IMR-90 (cell line): ENCODE measurements at regions not wholly inside any gene's neighbourhood (a gene's known extent, or its start where the extent isn't known, plus 50 kb on each side); places are given as distances from the start of the nearest gene placed in this dataset.

Source experiments
- ATAC-seq: fragments of 200-7000 bp; cut with Tn5 transposase; 2 replicates; pipeline ENCODE4 v1.9.1; 2020; ENCODE audit warnings: low read depth, mild to moderate bottlenecking, moderate library complexity
- BruUV-seq: library from RNA; stranded (reverse); fragments of 400-500 nt; replicated peaks from 2 replicates; lab custom pipeline; 2021; lab: Mats Ljungman, UMichigan
- CTCF ChIA-PET: fragments of 300-600 bp; formaldehyde crosslinking; extraction: SDS; loops from one replicate; lab custom pipeline; 2021; ENCODE audit warnings: antibody characterized with exemption; lab: Yijun Ruan, JAX
- POLR2A ChIA-PET: fragments of 300-600 bp; sonication (Branson Sonifier 250); formaldehyde crosslinking; loops from one replicate; lab custom pipeline; 2022; ENCODE audit warnings: antibody characterized with exemption; ENCODE audit not compliant: unreplicated experiment; lab: Charles Lee
- DNase-seq: peaks from one replicate; pipeline ENCODE4 v3.0.0; 2013
- H2AFZ ChIP-seq: replicated peaks from 2 replicates; pipeline ENCODE3; 2013; ENCODE audit warnings: low read length, mild to moderate bottlenecking; ENCODE audit not compliant: poor library complexity
- H2AK5ac ChIP-seq: 2 replicates; pipeline ENCODE4 v1.6.1; 2013; ENCODE audit warnings: low read depth, low read length, inconsistent platforms
- H2AK9ac ChIP-seq: replicated peaks from 2 replicates; pipeline ENCODE3; 2013; ENCODE audit warnings: mild to moderate bottlenecking, low read depth, low read length, moderate library complexity; ENCODE audit not compliant: poor library complexity
- H2BK120ac ChIP-seq: 2 replicates; pipeline ENCODE4 v1.6.1; 2013; ENCODE audit warnings: low read depth, low read length, inconsistent platforms
- H2BK15ac ChIP-seq: 3 replicates; pipeline ENCODE4 v1.6.1; 2013; ENCODE audit warnings: low read depth, low read length, inconsistent platforms
- H2BK20ac ChIP-seq: 2 replicates; pipeline ENCODE4 v1.6.1; 2013; ENCODE audit warnings: low read depth, mild to moderate bottlenecking, inconsistent platforms, low read length, moderate library complexity
- H2BK5ac ChIP-seq: 2 replicates; pipeline ENCODE4 v1.6.1; 2013; ENCODE audit warnings: mild to moderate bottlenecking, low read depth, low read length, inconsistent platforms; ENCODE audit not compliant: poor library complexity, severe bottlenecking
- H3K14ac ChIP-seq: replicated peaks from 2 replicates; pipeline ENCODE4 v1.6.1; 2013; ENCODE audit warnings: low read depth, low read length, inconsistent platforms
- H3K18ac ChIP-seq: 2 replicates; pipeline ENCODE4 v1.6.1; 2013; ENCODE audit warnings: low read depth, low read length, control low read depth
- H3K23ac ChIP-seq: 2 replicates; pipeline ENCODE4 v1.6.1; 2013; ENCODE audit warnings: low read depth, low read length, inconsistent platforms
- H3K27ac ChIP-seq: 2 replicates; pipeline ENCODE4 v1.5.1; 2013; ENCODE audit warnings: mild to moderate bottlenecking, control low read depth, low read length; ENCODE audit not compliant: insufficient read depth
- H3K27me3 ChIP-seq: 2 replicates; pipeline ENCODE4 v1.6.1; 2013; ENCODE audit warnings: low read length; ENCODE audit not compliant: control insufficient read depth, insufficient read depth
- H3K36me3 ChIP-seq: 2 replicates; pipeline ENCODE4 v1.6.1; 2013; ENCODE audit warnings: low read length, mixed read lengths; ENCODE audit not compliant: control insufficient read depth, insufficient read depth
- H3K4ac ChIP-seq: 2 replicates; pipeline ENCODE4 v1.6.1; 2013; ENCODE audit warnings: low read depth, low read length, inconsistent platforms
- H3K4me1 ChIP-seq: 2 replicates; pipeline ENCODE4 v1.6.1; 2013; ENCODE audit warnings: low read length, mixed read lengths; ENCODE audit not compliant: control insufficient read depth, insufficient read depth
- H3K4me2 ChIP-seq: 2 replicates; pipeline ENCODE4 v1.6.1; 2013; ENCODE audit warnings: low read depth, mild to moderate bottlenecking, control low read depth, low read length, moderate library complexity
- H3K4me3 ChIP-seq: 2 replicates; pipeline ENCODE4 v1.5.1; 2013; ENCODE audit warnings: low read depth, mild to moderate bottlenecking, control low read depth, low read length, moderate library complexity; ENCODE audit not compliant: insufficient read depth
- H3K56ac ChIP-seq: 2 replicates; pipeline ENCODE4 v1.6.1; 2013; ENCODE audit warnings: low read length, inconsistent platforms; ENCODE audit not compliant: insufficient read depth; ENCODE audit errors: extremely low read depth
- H3K79me1 ChIP-seq, 2 experiments: 2 replicates each; pipeline ENCODE4 v1.6.1; 2013; ENCODE audit warnings: low read length in 2 of 2, inconsistent platforms in 1 of 2, low read depth in 1 of 2
- H3K9ac ChIP-seq: 2 replicates; pipeline ENCODE4 v1.6.1; 2013; ENCODE audit warnings: low read depth, low read length, control low read depth
- H3K9me1 ChIP-seq: 2 replicates; pipeline ENCODE4 v1.6.1; 2013; ENCODE audit warnings: low read length, inconsistent platforms; ENCODE audit not compliant: insufficient read depth
- H3K9me3 ChIP-seq: 2 replicates; pipeline ENCODE4 v1.6.1; 2013; ENCODE audit warnings: low read length; ENCODE audit not compliant: control insufficient read depth, insufficient read depth
- H4K20me1 ChIP-seq: 2 replicates; pipeline ENCODE4 v1.6.1; 2013; ENCODE audit warnings: low read length, inconsistent platforms; ENCODE audit not compliant: insufficient read depth
- H4K5ac ChIP-seq: 2 replicates; pipeline ENCODE4 v1.6.1; 2013; ENCODE audit warnings: mild to moderate bottlenecking, low read depth, low read length, control low read depth
- H4K8ac ChIP-seq, 2 experiments: 2 replicates each; pipeline ENCODE4 v1.6.1; 2013; ENCODE audit warnings: low read depth in 2 of 2, low read length in 2 of 2, control low read depth in 1 of 2, inconsistent platforms in 1 of 2
- H4K91ac ChIP-seq: 2 replicates; pipeline ENCODE4 v1.6.1; 2013; ENCODE audit warnings: low read depth, low read length, inconsistent platforms; ENCODE audit not compliant: insufficient read depth
- CEBPB ChIP-seq: IDR thresholded peaks from 2 replicates; pipeline ENCODE4 v1.6.1; 2012; ENCODE audit warnings: low read depth, low read length, improper control_type of control experiment
- CHD1 ChIP-seq: IDR thresholded peaks from 2 replicates; pipeline ENCODE4 v1.6.1; 2012; ENCODE audit warnings: low read depth, low read length, improper control_type of control experiment
- FOS ChIP-seq: fragments of 150-350 bp; IDR thresholded peaks from 2 replicates; pipeline ENCODE4 v1.6.1; 2016; ENCODE audit warnings: low read depth, low read length
- MAFK ChIP-seq: IDR thresholded peaks from 2 replicates; pipeline ENCODE4 v1.6.1; 2012; ENCODE audit warnings: low read depth, low read length, improper control_type of control experiment
- MAZ ChIP-seq: IDR thresholded peaks from 2 replicates; pipeline ENCODE4 v1.6.1; 2012; ENCODE audit warnings: low read depth, mild to moderate bottlenecking, low read length, improper control_type of control experiment, moderate library complexity, borderline replicate concordance
- MXI1 ChIP-seq: IDR thresholded peaks from 2 replicates; pipeline ENCODE4 v1.6.1; 2012; ENCODE audit warnings: low read depth, mild to moderate bottlenecking, low read length, moderate library complexity, borderline replicate concordance
- NFE2L2 ChIP-seq: fragments of 150-350 bp; IDR thresholded peaks from 2 replicates; pipeline ENCODE4 v1.6.1; 2016; ENCODE audit warnings: low read depth, mild to moderate bottlenecking, low read length
- POLR2A ChIP-seq: IDR thresholded peaks from 2 replicates; pipeline ENCODE4 v1.6.1; 2012; ENCODE audit warnings: mild to moderate bottlenecking, low read depth, low read length
- RAD21 ChIP-seq: IDR thresholded peaks from 2 replicates; pipeline ENCODE4 v1.6.1; 2012; ENCODE audit warnings: low read length, improper control_type of control experiment
- RCOR1 ChIP-seq: IDR thresholded peaks from 2 replicates; pipeline ENCODE4 v1.6.1; 2012; ENCODE audit warnings: mild to moderate bottlenecking, low read length, improper control_type of control experiment; ENCODE audit not compliant: insufficient replicate concordance
- RFX5 ChIP-seq: IDR thresholded peaks from 2 replicates; pipeline ENCODE4 v1.8.0; 2012; ENCODE audit warnings: low read depth, mild to moderate bottlenecking, low read length, moderate library complexity
- SMC3 ChIP-seq: fragments of 150-350 bp; IDR thresholded peaks from 2 replicates; pipeline ENCODE4 v1.6.1; 2016; ENCODE audit warnings: low read depth, mild to moderate bottlenecking, antibody characterized with exemption, low read length, moderate library complexity
- WGBS, 2 experiments: methylation state at CpG; one replicate each; pipeline versions ENCODE4 v1.1.5 to v1.1.7; 2013; ENCODE audit warnings: missing lambda C conversion rate in 2 of 2; ENCODE audit not compliant: insufficient read length in 1 of 2; ENCODE audit errors: extremely low coverage in 2 of 2; 5-methylcytosine and 5-hydroxymethylcytosine counted together
- dilution Hi-C: fragments of 300-500 bp; cut with HindIII; formaldehyde crosslinking; loops from one replicate; pipeline ENCODE4 v1.14.3; 2018; ENCODE audit warnings: low sequenced_read_pairs; ENCODE audit not compliant: unreplicated experiment
- in situ Hi-C: fragments of 300-500 bp; cut with MboI; formaldehyde crosslinking; loops from 3 replicates; pipeline ENCODE4 v1.14.3; 2019; ENCODE audit warnings: low sequenced_read_pairs, inconsistent platforms, mixed read lengths
- intact Hi-C: fragments of 100-400 bp; cut with micrococcal nuclease; formaldehyde crosslinking; loops from 2 replicates; pipeline ENCODE4 v1.10.0; 2022
- TF ChIP-seq, protein P1 (sequence below): fragments of 150-350 bp; IDR thresholded peaks from 2 replicates; pipeline ENCODE4 v1.6.1; 2017; ENCODE audit warnings: mild to moderate bottlenecking, antibody characterized with exemption, low read length, low read depth
- TF ChIP-seq, protein P2 (sequence below): fragments of 150-350 bp; IDR thresholded peaks from 2 replicates; pipeline ENCODE4 v1.6.1; 2016; ENCODE audit warnings: low read depth, mild to moderate bottlenecking, low read length, moderate library complexity, borderline replicate concordance
- TF ChIP-seq, protein P3 (sequence below): conservative IDR thresholded peaks from 2 replicates; pipeline ENCODE4 v1.5.1; 2012; ENCODE audit warnings: mild to moderate bottlenecking, low read depth, low read length, improper control_type of control experiment

DNA sequence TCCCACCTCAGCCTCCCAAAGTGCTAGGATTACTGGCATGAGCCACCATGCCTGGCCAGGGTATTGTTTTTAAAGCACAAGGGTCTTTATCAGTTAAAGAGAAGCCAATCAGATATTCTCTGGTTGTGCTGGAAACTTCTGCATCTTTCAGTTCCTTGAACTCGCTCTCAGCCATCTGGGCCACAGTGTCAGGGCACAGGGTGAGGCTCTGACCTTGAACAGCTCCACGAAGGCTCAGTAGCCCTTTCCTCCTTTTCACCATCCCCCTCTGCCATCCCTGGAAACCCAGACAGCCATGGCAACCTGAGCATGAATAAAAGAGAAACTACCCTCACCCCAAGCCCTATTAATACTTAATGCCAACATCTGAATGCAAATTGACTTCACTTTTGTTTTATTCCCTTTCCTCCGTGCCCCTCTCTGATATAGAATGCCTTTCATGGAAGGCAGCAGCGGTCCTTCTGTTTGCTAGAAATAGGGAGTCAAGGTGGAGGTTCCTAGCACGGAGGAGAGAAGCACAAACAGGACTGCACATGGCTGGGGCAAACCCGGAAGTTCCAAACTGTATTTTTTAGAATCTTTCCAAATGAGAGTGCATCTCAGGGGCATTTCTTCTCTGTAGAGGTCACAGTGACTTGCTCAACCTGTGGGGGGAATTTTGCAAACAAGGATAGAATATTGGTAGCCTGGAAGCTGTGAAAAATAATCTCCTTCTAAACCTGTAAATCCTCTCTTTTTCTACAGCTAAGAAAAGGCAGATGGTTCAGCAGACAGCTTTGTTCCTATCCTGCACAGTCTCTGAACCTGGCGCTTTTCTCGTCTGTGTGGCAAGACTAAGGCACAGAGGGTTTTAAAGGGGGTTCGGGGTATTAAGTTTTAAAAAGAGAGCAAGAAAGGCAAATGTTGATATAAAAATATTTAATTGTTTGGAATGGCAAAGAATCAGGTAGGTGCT lies 176.4 kb upstream of the RREB1 start:
- BruUV-seq = no TSS peak
- Histone ChIP-seq H4K20me1 (no peaks in the 10 kb centered on the region), H2AK9ac (no peak overlapping the region), H2BK120ac (no peak overlapping the region), H3K4me3 (no peak overlapping the region), H3K27me3 (no peaks in the 10 kb centered on the region; the same call in 1 of the 2 replicates), H4K8ac (no peak overlapping the region), H3K4me1 (no peaks in the 10 kb centered on the region), H3K27ac (no peak overlapping the region), H3K4me2 (no peak overlapping the region), H3K36me3 (no peaks in the 10 kb centered on the region), H3K23ac (no peak overlapping the region), H3K56ac (no peak overlapping the region), H3K9me3 (no peaks in the 10 kb centered on the region), H3K4ac (no peak overlapping the region), H2AK5ac (no peak overlapping the region), H2BK5ac (no peak overlapping the region), H2BK15ac (no peak overlapping the region), H4K91ac (no peak overlapping the region), H2BK20ac (no peak overlapping the region), H3K9ac (no peak overlapping the region), H3K9me1 (no peaks in the 10 kb centered on the region; the same call in 1 of the 2 replicates), H2AFZ (no peak overlapping the region), H3K14ac (no peak overlapping the region), H4K5ac (no peak overlapping the region), H3K18ac (no peak overlapping the region), H3K79me1 (no peaks in the 10 kb centered on the region)
- ChIA-PET POLR2A (no interaction called here), CTCF (no interaction called here)
- dilution Hi-C loops (no loop called here), in situ Hi-C loops (no loop called here), intact Hi-C loops (loop anchor here (5.0 kb wide), 1 partner anchor 46 kb away; no protein-coding TSS in a partner anchor)
- WGBS, 2 experiments = 60% methylated on average over 2 of the region's 9 CpGs; no CpG with 5 or more reads in 1 of the 2 experiments
- DNase-seq (no peak), ATAC-seq (no peak)
- TF ChIP-seq NFE2L2 = no peak
- no peak for TF ChIP-seq FOS
- TF ChIP-seq MXI1 = no peak
- no peak for TF ChIP-seq CEBPB
- TF ChIP-seq SMC3 = no peak
- TF ChIP-seq, protein P1, sequence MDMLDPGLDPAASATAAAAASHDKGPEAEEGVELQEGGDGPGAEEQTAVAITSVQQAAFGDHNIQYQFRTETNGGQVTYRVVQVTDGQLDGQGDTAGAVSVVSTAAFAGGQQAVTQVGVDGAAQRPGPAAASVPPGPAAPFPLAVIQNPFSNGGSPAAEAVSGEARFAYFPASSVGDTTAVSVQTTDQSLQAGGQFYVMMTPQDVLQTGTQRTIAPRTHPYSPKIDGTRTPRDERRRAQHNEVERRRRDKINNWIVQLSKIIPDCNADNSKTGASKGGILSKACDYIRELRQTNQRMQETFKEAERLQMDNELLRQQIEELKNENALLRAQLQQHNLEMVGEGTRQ = no peak
- no peak for TF ChIP-seq RCOR1
- no peak for TF ChIP-seq MAFK
- no peak for TF ChIP-seq RFX5
- TF ChIP-seq CHD1 = no peak
- TF ChIP-seq, protein P2, sequence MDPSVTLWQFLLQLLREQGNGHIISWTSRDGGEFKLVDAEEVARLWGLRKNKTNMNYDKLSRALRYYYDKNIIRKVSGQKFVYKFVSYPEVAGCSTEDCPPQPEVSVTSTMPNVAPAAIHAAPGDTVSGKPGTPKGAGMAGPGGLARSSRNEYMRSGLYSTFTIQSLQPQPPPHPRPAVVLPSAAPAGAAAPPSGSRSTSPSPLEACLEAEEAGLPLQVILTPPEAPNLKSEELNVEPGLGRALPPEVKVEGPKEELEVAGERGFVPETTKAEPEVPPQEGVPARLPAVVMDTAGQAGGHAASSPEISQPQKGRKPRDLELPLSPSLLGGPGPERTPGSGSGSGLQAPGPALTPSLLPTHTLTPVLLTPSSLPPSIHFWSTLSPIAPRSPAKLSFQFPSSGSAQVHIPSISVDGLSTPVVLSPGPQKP = no peak
- TF ChIP-seq, protein P3, sequence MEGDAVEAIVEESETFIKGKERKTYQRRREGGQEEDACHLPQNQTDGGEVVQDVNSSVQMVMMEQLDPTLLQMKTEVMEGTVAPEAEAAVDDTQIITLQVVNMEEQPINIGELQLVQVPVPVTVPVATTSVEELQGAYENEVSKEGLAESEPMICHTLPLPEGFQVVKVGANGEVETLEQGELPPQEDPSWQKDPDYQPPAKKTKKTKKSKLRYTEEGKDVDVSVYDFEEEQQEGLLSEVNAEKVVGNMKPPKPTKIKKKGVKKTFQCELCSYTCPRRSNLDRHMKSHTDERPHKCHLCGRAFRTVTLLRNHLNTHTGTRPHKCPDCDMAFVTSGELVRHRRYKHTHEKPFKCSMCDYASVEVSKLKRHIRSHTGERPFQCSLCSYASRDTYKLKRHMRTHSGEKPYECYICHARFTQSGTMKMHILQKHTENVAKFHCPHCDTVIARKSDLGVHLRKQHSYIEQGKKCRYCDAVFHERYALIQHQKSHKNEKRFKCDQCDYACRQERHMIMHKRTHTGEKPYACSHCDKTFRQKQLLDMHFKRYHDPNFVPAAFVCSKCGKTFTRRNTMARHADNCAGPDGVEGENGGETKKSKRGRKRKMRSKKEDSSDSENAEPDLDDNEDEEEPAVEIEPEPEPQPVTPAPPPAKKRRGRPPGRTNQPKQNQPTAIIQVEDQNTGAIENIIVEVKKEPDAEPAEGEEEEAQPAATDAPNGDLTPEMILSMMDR = no peak
- TF ChIP-seq POLR2A = no peak
- no peak for TF ChIP-seq MAZ
- TF ChIP-seq RAD21 = no peak
